ENCODE measurements at regions not wholly inside any gene's neighbourhood (a gene's known extent, or its start where the extent isn't known, plus 50 kb on each side); places are given as distances from the start of the nearest gene placed in this dataset.

- H3K4me1 Mint-ChIP-seq: no peaks in the 10 kb centered on the region
- H3K27ac Mint-ChIP-seq: no peak overlapping the region
Observed at GRCh38 chr6:94463306-94463705, 1043.9 kb upstream of the EPHA7 start.

GRCh38 chr6:94462231-94462630, 1042.9 kb upstream of the EPHA7 start:
- no peak for DNase-seq
- no peaks in the 10 kb centered on the region for H3K4me1 Mint-ChIP-seq
- no peak overlapping the region for H3K27ac Mint-ChIP-seq
- peaks cover 8 to 43% (median 27%) of the 10 kb centered on the region in 6 donors for H3K9me3 Mint-ChIP-seq
- no peaks in the 10 kb centered on the region for H3K36me3 Mint-ChIP-seq
- peaks cover 0 to 2% (median 0%) of the 10 kb centered on the region in 3 donors for H3K27me3 Mint-ChIP-seq (ENCODE audit: low read depth in 3 of 3)
- H3K4me3 Mint-ChIP-seq: no peak overlapping the region

More at GRCh38 chr6:94463306-94463705, 1043.9 kb upstream of the EPHA7 start:
- no peaks in the 10 kb centered on the region for H3K36me3 Mint-ChIP-seq
- no peak for DNase-seq
- peaks cover 8 to 46% (median 29%) of the 10 kb centered on the region in 6 donors for H3K9me3 Mint-ChIP-seq
- H3K27me3 Mint-ChIP-seq (ENCODE audit: low read depth in 3 of 3): peaks cover 0 to 2% (median 0%) of the 10 kb centered on the region in 3 donors
- H3K4me3 Mint-ChIP-seq: no peak overlapping the region

- Mint-ChIP-seq H3K9me3 (peaks cover 5 to 36% (median 21%) of the 10 kb centered on the region in 6 donors), H3K36me3 (no peaks in the 10 kb centered on the region), H3K27ac (no peak overlapping the region), H3K4me1 (no peaks in the 10 kb centered on the region), H3K27me3 (ENCODE audit: low read depth in 3 of 3) (peaks cover 0 to 3% (median 0%) of the 10 kb centered on the region in 3 donors), H3K4me3 (no peak overlapping the region)
- no peak for DNase-seq
Observed at GRCh38 chr6:94456266-94456665, 1036.9 kb upstream of the EPHA7 start.

GRCh38 chr6:94454231-94454630, 1034.9 kb upstream of the EPHA7 start:
- H3K4me1 Mint-ChIP-seq: no peaks in the 10 kb centered on the region
- H3K27ac Mint-ChIP-seq: no peak overlapping the region
- no peak overlapping the region for H3K4me3 Mint-ChIP-seq
- H3K9me3 Mint-ChIP-seq: peaks cover 4 to 31% (median 20%) of the 10 kb centered on the region in 6 donors
- no peak for DNase-seq
- peaks cover 0 to 3% (median 0%) of the 10 kb centered on the region in 3 donors for H3K27me3 Mint-ChIP-seq (ENCODE audit: low read depth in 3 of 3)
- H3K36me3 Mint-ChIP-seq: no peaks in the 10 kb centered on the region

GRCh38 chr6:94446120-94446519, 1026.8 kb upstream of the EPHA7 start:
- peaks cover 5 to 27% (median 16%) of the 10 kb centered on the region in 6 donors for H3K9me3 Mint-ChIP-seq
- H3K27ac Mint-ChIP-seq: no peak overlapping the region
- no peak for DNase-seq
- H3K4me1 Mint-ChIP-seq: no peaks in the 10 kb centered on the region
- H3K36me3 Mint-ChIP-seq: no peaks in the 10 kb centered on the region
- H3K4me3 Mint-ChIP-seq: no peak overlapping the region
- H3K27me3 Mint-ChIP-seq (ENCODE audit: low read depth in 3 of 3): no peaks in the 10 kb centered on the region

- H3K36me3 Mint-ChIP-seq: no peaks in the 10 kb centered on the region
- H3K27me3 Mint-ChIP-seq (ENCODE audit: low read depth in 3 of 3): no peaks in the 10 kb centered on the region
- DNase-seq: no peak
- no peak overlapping the region for H3K27ac Mint-ChIP-seq
- no peaks in the 10 kb centered on the region for H3K4me1 Mint-ChIP-seq
- H3K9me3 Mint-ChIP-seq: peaks cover 6 to 24% (median 19%) of the 10 kb centered on the region in 6 donors
- H3K4me3 Mint-ChIP-seq: no peak overlapping the region
Observed at GRCh38 chr6:94443701-94444100, 1024.3 kb upstream of the EPHA7 start.

GRCh38 chr6:94424692-94425091, 1005.3 kb upstream of the EPHA7 start:
- peaks cover 18 to 69% (median 43%) of the 10 kb centered on the region in 6 donors for H3K9me3 Mint-ChIP-seq
- H3K27me3 Mint-ChIP-seq (ENCODE audit: low read depth in 3 of 3): peaks cover 0 to 2% (median 0%) of the 10 kb centered on the region in 3 donors
- no peak for DNase-seq
- H3K4me1 Mint-ChIP-seq: no peaks in the 10 kb centered on the region
- no peaks in the 10 kb centered on the region for H3K36me3 Mint-ChIP-seq
- H3K4me3 Mint-ChIP-seq: no peak overlapping the region
- H3K27ac Mint-ChIP-seq: no peak overlapping the region

- Mint-ChIP-seq H3K36me3 (no peaks in the 10 kb centered on the region), H3K9me3 (peaks cover 1 to 31% (median 8%) of the 10 kb centered on the region in 6 donors), H3K4me1 (no peaks in the 10 kb centered on the region), H3K4me3 (no peak overlapping the region), H3K27ac (no peak overlapping the region), H3K27me3 (ENCODE audit: low read depth in 3 of 3) (peaks cover 0 to 2% (median 0%) of the 10 kb centered on the region in 3 donors)
- DNase-seq: no peak
Observed at GRCh38 chr6:94417363-94417762, 998.0 kb upstream of the EPHA7 start.

GRCh38 chr6:94414041-94414440, 994.7 kb upstream of the EPHA7 start:
- DNase-seq: no peak
- Mint-ChIP-seq H3K27ac (no peak overlapping the region), H3K4me1 (no peaks in the 10 kb centered on the region), H3K27me3 (ENCODE audit: low read depth in 3 of 3) (peaks cover 0 to 2% (median 0%) of the 10 kb centered on the region in 3 donors), H3K4me3 (no peak overlapping the region), H3K36me3 (no peaks in the 10 kb centered on the region), H3K9me3 (peaks cover 0 to 36% (median 10%) of the 10 kb centered on the region in 6 donors)

GRCh38 chr6:94401311-94401710, 982.0 kb upstream of the EPHA7 start:
- H3K36me3 Mint-ChIP-seq: no peaks in the 10 kb centered on the region
- H3K4me1 Mint-ChIP-seq: no peaks in the 10 kb centered on the region
- no peak overlapping the region for H3K27ac Mint-ChIP-seq
- peaks cover 0 to 14% (median 7%) of the 10 kb centered on the region in 6 donors for H3K9me3 Mint-ChIP-seq
- H3K27me3 Mint-ChIP-seq (ENCODE audit: low read depth in 3 of 3): peaks cover 0 to 1% (median 0%) of the 10 kb centered on the region in 3 donors
- no peak overlapping the region for H3K4me3 Mint-ChIP-seq
- no peak for DNase-seq

- Mint-ChIP-seq H3K4me3 (no peak overlapping the region), H3K27me3 (ENCODE audit: low read depth in 3 of 3) (no peaks in the 10 kb centered on the region), H3K9me3 (peaks cover 4 to 15% (median 5%) of the 10 kb centered on the region in 6 donors), H3K36me3 (no peaks in the 10 kb centered on the region), H3K27ac (no peak overlapping the region), H3K4me1 (no peaks in the 10 kb centered on the region)
- DNase-seq: no peak
Observed at GRCh38 chr6:94394822-94395221, 975.5 kb upstream of the EPHA7 start.

- Mint-ChIP-seq H3K4me3 (no peak overlapping the region), H3K27ac (no peak overlapping the region), H3K4me1 (no peaks in the 10 kb centered on the region), H3K36me3 (no peaks in the 10 kb centered on the region), H3K9me3 (peaks cover 0 to 10% (median 5%) of the 10 kb centered on the region in 6 donors), H3K27me3 (ENCODE audit: low read depth in 3 of 3) (no peaks in the 10 kb centered on the region)
- no peak for DNase-seq
Observed at GRCh38 chr6:94389218-94389617, 969.9 kb upstream of the EPHA7 start.

GRCh38 chr6:94377835-94378234, 958.5 kb upstream of the EPHA7 start:
- Mint-ChIP-seq H3K9me3 (peaks cover 0 to 31% (median 11%) of the 10 kb centered on the region in 6 donors), H3K4me1 (no peaks in the 10 kb centered on the region), H3K4me3 (no peak overlapping the region), H3K27me3 (ENCODE audit: low read depth in 3 of 3) (peaks cover 0 to 1% (median 0%) of the 10 kb centered on the region in 3 donors), H3K36me3 (no peaks in the 10 kb centered on the region), H3K27ac (no peak overlapping the region)
- DNase-seq: no peak

GRCh38 chr6:94376876-94377275, 957.5 kb upstream of the EPHA7 start:
- Mint-ChIP-seq H3K36me3 (no peaks in the 10 kb centered on the region), H3K4me3 (no peak overlapping the region), H3K9me3 (peaks cover 2 to 28% (median 13%) of the 10 kb centered on the region in 6 donors), H3K27ac (no peak overlapping the region), H3K4me1 (no peaks in the 10 kb centered on the region), H3K27me3 (ENCODE audit: low read depth in 3 of 3) (peaks cover 0 to 1% (median 0%) of the 10 kb centered on the region in 3 donors)
- no peak for DNase-seq

GRCh38 chr6:94372229-94372628, 952.9 kb upstream of the EPHA7 start:
- H3K27ac Mint-ChIP-seq: no peak overlapping the region

More at GRCh38 chr6:94372229-94372628, 952.9 kb upstream of the EPHA7 start:
- Mint-ChIP-seq H3K36me3 (peaks cover 0 to 3% (median 0%) of the 10 kb centered on the region in 3 donors), H3K4me1 (no peaks in the 10 kb centered on the region), H3K4me3 (no peak overlapping the region), H3K27me3 (ENCODE audit: low read depth in 3 of 3) (peaks cover 0 to 1% (median 0%) of the 10 kb centered on the region in 3 donors), H3K9me3 (peaks cover 2 to 31% (median 11%) of the 10 kb centered on the region in 6 donors)
- DNase-seq: no peak
